GM06990 (cell line): ENCODE measurements at regions not wholly inside any gene's neighbourhood (a gene's known extent, or its start where the extent isn't known, plus 50 kb on each side); places are given as distances from the start of the nearest gene placed in this dataset.

Experiments used
- DNase-seq: peaks from one replicate; pipeline ENCODE4 v3.0.0-alpha.2; 2011; ENCODE audit not compliant: insufficient read length; ENCODE audit errors: extremely low read depth
- H3K27me3 ChIP-seq: replicated peaks from 2 replicates; pipeline ENCODE4 v1.6.0; 2011; ENCODE audit warnings: low read length; ENCODE audit not compliant: control insufficient read depth, insufficient read depth
- H3K36me3 ChIP-seq: 2 replicates; pipeline ENCODE4 v1.5.1; 2011; ENCODE audit warnings: low read length; ENCODE audit not compliant: control insufficient read depth, insufficient read depth
- H3K4me3 ChIP-seq: replicated peaks from 2 replicates; pipeline ENCODE4 v1.5.1; 2011; ENCODE audit warnings: low read depth, mild to moderate bottlenecking, control low read depth, low read length
- TF ChIP-seq, protein P1 (sequence below): IDR thresholded peaks from 2 replicates; pipeline ENCODE4 v1.5.1; 2011; ENCODE audit warnings: low read length, control low read depth, mild to moderate bottlenecking, inconsistent platforms; ENCODE audit not compliant: insufficient read depth, poor library complexity, severe bottlenecking

DNA sequence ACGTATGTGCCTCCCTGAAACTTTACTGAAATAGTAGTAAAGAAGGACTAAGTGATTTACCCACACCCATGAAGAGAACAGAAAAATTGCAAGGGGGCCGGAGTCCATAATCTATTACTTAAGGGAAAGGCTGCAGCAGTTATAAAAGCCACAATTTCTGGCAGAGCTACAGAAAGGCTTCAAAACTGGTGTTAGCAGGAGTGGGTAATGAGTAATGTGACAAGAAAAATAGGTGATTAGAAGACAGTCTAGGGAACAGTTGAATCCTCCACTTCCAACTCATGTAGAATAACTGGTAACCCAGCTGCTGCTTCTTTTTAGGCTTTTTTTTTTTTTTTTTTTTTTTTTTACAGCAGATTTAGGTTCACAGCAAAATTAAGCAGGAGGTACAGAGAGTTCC is 413.3 kb downstream of the SFMBT2 start:
- DNase-seq = no peak
- peaks cover under 1% of the 10 kb centered on the region; the same call in 1 of the 2 replicates for H3K27me3 ChIP-seq

GRCh38 chr10:6996431-6996830 is 414.4 kb downstream of the SFMBT2 start:
- Histone ChIP-seq H3K27me3 (no peaks in the 10 kb centered on the region; the same call in 1 of the 2 replicates), H3K36me3 (no peaks in the 10 kb centered on the region), H3K4me3 (no peak overlapping the region)
- TF ChIP-seq, protein P1, sequence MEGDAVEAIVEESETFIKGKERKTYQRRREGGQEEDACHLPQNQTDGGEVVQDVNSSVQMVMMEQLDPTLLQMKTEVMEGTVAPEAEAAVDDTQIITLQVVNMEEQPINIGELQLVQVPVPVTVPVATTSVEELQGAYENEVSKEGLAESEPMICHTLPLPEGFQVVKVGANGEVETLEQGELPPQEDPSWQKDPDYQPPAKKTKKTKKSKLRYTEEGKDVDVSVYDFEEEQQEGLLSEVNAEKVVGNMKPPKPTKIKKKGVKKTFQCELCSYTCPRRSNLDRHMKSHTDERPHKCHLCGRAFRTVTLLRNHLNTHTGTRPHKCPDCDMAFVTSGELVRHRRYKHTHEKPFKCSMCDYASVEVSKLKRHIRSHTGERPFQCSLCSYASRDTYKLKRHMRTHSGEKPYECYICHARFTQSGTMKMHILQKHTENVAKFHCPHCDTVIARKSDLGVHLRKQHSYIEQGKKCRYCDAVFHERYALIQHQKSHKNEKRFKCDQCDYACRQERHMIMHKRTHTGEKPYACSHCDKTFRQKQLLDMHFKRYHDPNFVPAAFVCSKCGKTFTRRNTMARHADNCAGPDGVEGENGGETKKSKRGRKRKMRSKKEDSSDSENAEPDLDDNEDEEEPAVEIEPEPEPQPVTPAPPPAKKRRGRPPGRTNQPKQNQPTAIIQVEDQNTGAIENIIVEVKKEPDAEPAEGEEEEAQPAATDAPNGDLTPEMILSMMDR = no peak
- no peak for DNase-seq

More for the DNA sequence above, 413.3 kb downstream of the SFMBT2 start:
- TF ChIP-seq, protein P1 = no peak
- Histone ChIP-seq H3K4me3 (no peak overlapping the region), H3K36me3 (no peaks in the 10 kb centered on the region)

GRCh38 chr10:6995831-6996230 is 415.0 kb downstream of the SFMBT2 start:
- TF ChIP-seq, protein P1 = no peak

DNA sequence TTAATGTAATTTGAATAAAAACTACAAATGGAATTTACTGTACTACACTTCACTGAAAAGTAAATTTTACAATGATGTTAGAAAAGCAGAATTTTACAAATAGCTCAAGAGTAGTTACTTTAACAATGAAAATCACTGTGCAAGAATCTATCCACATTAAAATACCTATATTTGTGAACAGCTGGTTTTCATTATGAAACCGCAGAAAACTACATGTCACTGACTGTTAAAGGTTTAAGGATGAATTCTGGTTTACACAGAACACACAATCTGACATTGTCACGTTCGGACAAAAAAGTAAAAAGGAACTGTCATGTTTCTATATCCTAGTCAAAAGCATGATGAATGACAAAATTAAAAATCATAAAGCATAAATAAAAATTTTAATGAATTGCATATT is 415.3 kb upstream of the PRKCQ start:
- Histone ChIP-seq H3K36me3 (no peaks in the 10 kb centered on the region), H3K27me3 (no peaks in the 10 kb centered on the region), H3K4me3 (no peak overlapping the region)
- TF ChIP-seq, protein P1 = no peak
- no peak for DNase-seq

More at GRCh38 chr10:6995831-6996230, 415.0 kb downstream of the SFMBT2 start:
- no peak overlapping the region for H3K4me3 ChIP-seq
- H3K36me3 ChIP-seq = no peaks in the 10 kb centered on the region
- no peaks in the 10 kb centered on the region for H3K27me3 ChIP-seq
- no peak for DNase-seq

DNA sequence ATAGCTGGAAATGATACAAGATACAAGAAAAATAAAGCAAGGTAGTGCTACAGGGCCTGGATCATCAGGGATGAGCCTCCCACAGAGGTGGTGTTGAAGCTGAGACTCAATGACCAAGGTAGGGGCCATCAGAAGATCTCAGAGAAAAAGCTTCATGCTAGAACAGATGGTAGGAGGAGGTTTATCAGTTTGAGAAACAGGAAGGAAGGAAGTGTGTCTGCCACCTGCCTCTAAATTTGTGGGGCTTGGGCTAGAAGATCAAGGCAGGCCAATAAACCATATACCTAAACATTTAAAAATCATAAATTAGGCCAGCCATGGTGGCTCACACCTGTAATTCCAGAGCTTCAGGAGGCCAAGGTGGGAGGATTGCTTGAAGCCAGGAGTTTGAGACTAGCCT is 410.8 kb upstream of the PRKCQ start:
- Histone ChIP-seq H3K27me3 (no peaks in the 10 kb centered on the region), H3K36me3 (no peaks in the 10 kb centered on the region), H3K4me3 (no peak overlapping the region)
- DNase-seq = no peak
- TF ChIP-seq, protein P1 = no peak

DNA sequence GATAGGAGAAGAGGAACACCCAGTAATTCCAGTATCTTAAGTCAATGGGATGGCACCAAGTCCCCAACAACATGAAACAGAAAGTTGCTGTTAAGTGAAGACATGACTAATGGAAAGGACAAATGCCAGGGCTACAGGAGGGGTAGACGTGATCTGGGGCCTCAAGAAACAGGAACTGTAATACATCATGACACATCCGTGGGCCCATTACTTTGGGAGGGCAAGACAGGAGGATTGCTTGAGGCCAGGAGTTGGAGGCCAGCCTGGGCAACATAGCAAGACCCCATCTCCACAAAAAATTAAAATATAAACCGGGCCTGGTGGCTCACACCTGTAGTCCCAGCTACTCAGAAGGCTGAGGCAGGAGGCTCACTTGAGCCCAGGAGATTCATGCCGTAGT is 408.6 kb upstream of the PRKCQ start:
- Histone ChIP-seq H3K4me3 (no peak overlapping the region), H3K27me3 (no peaks in the 10 kb centered on the region), H3K36me3 (no peaks in the 10 kb centered on the region)
- TF ChIP-seq, protein P1 = no peak
- DNase-seq = no peak
